A673 (cell line): ENCODE measurements at regions not wholly inside any gene's neighbourhood (a gene's known extent, or its start where the extent isn't known, plus 50 kb on each side); places are given as distances from the start of the nearest gene placed in this dataset.
"Not testable (repeated sequence)": the region's sequence is repeated elsewhere in the genome, so short reads cannot be mapped to it uniquely, and the experiment has no call there.

ENCODE experiments used
- EZH2 ChIP-seq: fragments of 200-600 bp; sonication (generic); IDR thresholded peaks from 2 replicates; pipeline ENCODE4 v1.6.1; 2017; ENCODE audit warnings: borderline replicate concordance, low read depth, mild to moderate bottlenecking, mixed read lengths, antibody characterized with exemption, low read length; ENCODE audit not compliant: poor library complexity, severe bottlenecking
- TF ChIP-seq, protein P1 (sequence below): fragments of 300-800, 200-600 bp; sonication (generic); conservative IDR thresholded peaks from 2 replicates; pipeline ENCODE4 v1.5.1; 2017; ENCODE audit warnings: low read depth, mild to moderate bottlenecking, antibody characterized with exemption, low read length, moderate library complexity, mixed read lengths

DNA sequence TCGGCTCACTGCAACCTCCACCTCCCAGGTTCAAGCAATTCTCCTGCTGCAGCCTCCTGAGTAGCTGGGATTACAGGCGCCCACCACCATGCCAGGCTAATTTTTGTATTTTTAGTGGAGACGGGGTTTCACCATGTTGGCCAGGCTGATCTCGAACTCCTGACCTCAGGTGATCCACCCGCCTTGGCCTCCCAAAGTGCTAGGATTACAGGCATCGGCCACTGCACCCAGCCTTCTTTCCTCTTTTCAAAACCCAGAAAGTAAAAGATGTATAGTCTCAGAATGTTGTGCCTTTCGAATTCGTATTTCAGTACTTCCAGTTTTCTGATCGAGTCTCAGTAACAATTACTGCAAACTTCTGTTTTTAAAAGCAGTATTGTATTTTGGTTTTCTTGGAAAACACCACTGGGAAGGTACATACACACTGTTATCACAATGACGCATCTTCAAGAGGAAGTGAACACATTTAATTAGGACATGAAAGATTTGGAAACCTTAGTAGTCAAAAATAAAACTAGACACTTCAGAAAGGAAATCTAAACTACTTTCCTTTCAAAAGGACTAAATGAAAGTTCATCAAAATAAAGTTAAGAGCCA, 123.9 kb upstream of the TNFSF4 start:
- TF ChIP-seq, protein P1, sequence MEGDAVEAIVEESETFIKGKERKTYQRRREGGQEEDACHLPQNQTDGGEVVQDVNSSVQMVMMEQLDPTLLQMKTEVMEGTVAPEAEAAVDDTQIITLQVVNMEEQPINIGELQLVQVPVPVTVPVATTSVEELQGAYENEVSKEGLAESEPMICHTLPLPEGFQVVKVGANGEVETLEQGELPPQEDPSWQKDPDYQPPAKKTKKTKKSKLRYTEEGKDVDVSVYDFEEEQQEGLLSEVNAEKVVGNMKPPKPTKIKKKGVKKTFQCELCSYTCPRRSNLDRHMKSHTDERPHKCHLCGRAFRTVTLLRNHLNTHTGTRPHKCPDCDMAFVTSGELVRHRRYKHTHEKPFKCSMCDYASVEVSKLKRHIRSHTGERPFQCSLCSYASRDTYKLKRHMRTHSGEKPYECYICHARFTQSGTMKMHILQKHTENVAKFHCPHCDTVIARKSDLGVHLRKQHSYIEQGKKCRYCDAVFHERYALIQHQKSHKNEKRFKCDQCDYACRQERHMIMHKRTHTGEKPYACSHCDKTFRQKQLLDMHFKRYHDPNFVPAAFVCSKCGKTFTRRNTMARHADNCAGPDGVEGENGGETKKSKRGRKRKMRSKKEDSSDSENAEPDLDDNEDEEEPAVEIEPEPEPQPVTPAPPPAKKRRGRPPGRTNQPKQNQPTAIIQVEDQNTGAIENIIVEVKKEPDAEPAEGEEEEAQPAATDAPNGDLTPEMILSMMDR = not testable (repeated sequence)
- TF ChIP-seq EZH2 = not testable (repeated sequence)
